ENCODE measurements at regions not wholly inside any gene's neighbourhood (a gene's known extent, or its start where the extent isn't known, plus 50 kb on each side); places are given as distances from the start of the nearest gene placed in this dataset.

GRCh38 chr10:61192042-61192441, 248.1 kb upstream of the RHOBTB1 start:
- TF ChIP-seq CTCF (IDR thresholded peaks at IDR 0.05) (no peak), POLR2A (IDR thresholded peaks at IDR 0.05) (no peak)
- Histone ChIP-seq H3K27ac (no peak overlapping the region), H3K36me3 (replicated peaks in 1 of 2) (no peaks in the 10 kb centered on the region), H3K27me3 (no peaks in the 10 kb centered on the region), H3K4me3 (no peak overlapping the region), H3K4me1 (replicated peaks in 1 of 2) (no peaks in the 10 kb centered on the region), H3K9me3 (replicated peaks in 1 of 3) (no peaks in the 10 kb centered on the region)
- 80 to 100% (median 95%) methylated on average over 3 of the region's 3 CpGs for WGBS, 4 donors
- intact Hi-C loops (cut with DNase I), result no loop called here
- no peak for DNase-seq

- TF ChIP-seq CTCF (IDR thresholded peaks at IDR 0.05) (no peak), POLR2A (IDR thresholded peaks at IDR 0.05) (no peak)
- no peaks in the 10 kb centered on the region for H3K9me3 ChIP-seq (replicated peaks in 1 of 3)
- no peak for DNase-seq
- H3K27me3 ChIP-seq, result no peaks in the 10 kb centered on the region
- H3K36me3 ChIP-seq (replicated peaks in 1 of 2), result no peaks in the 10 kb centered on the region
- H3K27ac ChIP-seq, result no peak overlapping the region
- no peak overlapping the region for H3K4me3 ChIP-seq
- 90 to 96% (median 95%) methylated on average over 2 of the region's 2 CpGs for WGBS, 4 donors
- intact Hi-C loops (cut with DNase I), result no loop called here
- H3K4me1 ChIP-seq (replicated peaks in 1 of 2), result no peaks in the 10 kb centered on the region
Measured at GRCh38 chr10:61189912-61190311, 245.9 kb upstream of the RHOBTB1 start.

DNA sequence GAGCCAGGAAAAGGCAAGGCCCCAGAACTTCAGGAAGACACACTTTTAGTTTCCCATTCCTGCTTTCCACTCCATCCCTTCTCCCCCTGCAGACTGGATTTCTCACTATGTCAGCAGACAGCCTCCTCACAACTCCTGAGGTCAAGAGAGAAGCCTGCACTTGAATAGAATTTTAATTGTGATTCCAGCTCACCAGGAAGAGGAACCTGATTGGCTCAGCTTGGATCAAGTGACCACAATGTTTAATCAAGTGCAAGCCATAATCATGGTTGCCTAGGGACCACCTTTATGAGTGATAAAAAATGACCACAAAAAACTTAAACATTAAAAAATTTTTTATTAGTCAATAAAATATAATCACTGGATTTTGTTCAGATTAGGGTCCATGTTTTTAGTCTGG, 244.7 kb upstream of the RHOBTB1 start:
- Histone ChIP-seq H3K27me3 (no peaks in the 10 kb centered on the region), H3K27ac (no peak overlapping the region), H3K36me3 (replicated peaks in 1 of 2) (no peaks in the 10 kb centered on the region), H3K9me3 (replicated peaks in 1 of 3) (no peaks in the 10 kb centered on the region), H3K4me3 (no peak overlapping the region), H3K4me1 (replicated peaks in 1 of 2) (no peaks in the 10 kb centered on the region)
- no peak for DNase-seq
- no peak for TF ChIP-seq CTCF (IDR thresholded peaks at IDR 0.05)
- intact Hi-C loops (cut with DNase I), result no loop called here

- H3K4me1 ChIP-seq (replicated peaks in 1 of 2), result no peaks in the 10 kb centered on the region
- no peaks in the 10 kb centered on the region for H3K9me3 ChIP-seq (replicated peaks in 1 of 3)
- DNase-seq, result no peak
- no peaks in the 10 kb centered on the region for H3K36me3 ChIP-seq (replicated peaks in 1 of 2)
- intact Hi-C loops (cut with DNase I), result no loop called here
- H3K27ac ChIP-seq, result no peak overlapping the region
- no peak overlapping the region for H3K4me3 ChIP-seq
- H3K27me3 ChIP-seq, result no peaks in the 10 kb centered on the region
- TF ChIP-seq CTCF (IDR thresholded peaks at IDR 0.05) (no peak), POLR2A (IDR thresholded peaks at IDR 0.05) (no peak)
Measured at GRCh38 chr10:61188101-61188500, 244.1 kb upstream of the RHOBTB1 start.
